Stomach smooth muscle (tissue), 2 donors: ENCODE measurements at regions not wholly inside any gene's neighbourhood (a gene's known extent, or its start where the extent isn't known, plus 50 kb on each side); places are given as distances from the start of the nearest gene placed in this dataset.

Experiments used
- H3K27ac ChIP-seq: one replicate; pipeline ENCODE4 v1.7.0; 2013; ENCODE audit warnings: mild to moderate bottlenecking, low read length, inconsistent platforms
- H3K27me3 ChIP-seq, 2 donors: one replicate each; pipeline ENCODE4 v1.7.0; 2013; ENCODE audit warnings: low read length in 2 of 2; ENCODE audit not compliant: insufficient read depth in 2 of 2, control insufficient read depth in 1 of 2
- H3K36me3 ChIP-seq, 2 donors: one replicate each; pipeline ENCODE4 v1.7.0; 2013; ENCODE audit warnings: low read length in 2 of 2; ENCODE audit not compliant: control insufficient read depth in 2 of 2, insufficient read depth in 2 of 2
- H3K4me1 ChIP-seq: one replicate; pipeline ENCODE4 v1.7.0; 2013; ENCODE audit warnings: low read length; ENCODE audit not compliant: control insufficient read depth, insufficient read depth
- H3K4me3 ChIP-seq, 2 donors: one replicate each; pipeline ENCODE4 v1.7.0; 2013; ENCODE audit warnings: low read length in 2 of 2
- H3K9ac ChIP-seq, 2 donors: one replicate each; pipeline ENCODE4 v1.7.0; 2013; ENCODE audit warnings: low read length in 2 of 2, mild to moderate bottlenecking in 1 of 2
- H3K9me3 ChIP-seq, 2 donors: one replicate each; pipeline ENCODE4 v1.7.0; 2013; ENCODE audit warnings: low read length in 2 of 2; ENCODE audit not compliant: control insufficient read depth in 2 of 2
- donor health status: healthy.
- donor health status: Pancreatic carcinoma.

DNA sequence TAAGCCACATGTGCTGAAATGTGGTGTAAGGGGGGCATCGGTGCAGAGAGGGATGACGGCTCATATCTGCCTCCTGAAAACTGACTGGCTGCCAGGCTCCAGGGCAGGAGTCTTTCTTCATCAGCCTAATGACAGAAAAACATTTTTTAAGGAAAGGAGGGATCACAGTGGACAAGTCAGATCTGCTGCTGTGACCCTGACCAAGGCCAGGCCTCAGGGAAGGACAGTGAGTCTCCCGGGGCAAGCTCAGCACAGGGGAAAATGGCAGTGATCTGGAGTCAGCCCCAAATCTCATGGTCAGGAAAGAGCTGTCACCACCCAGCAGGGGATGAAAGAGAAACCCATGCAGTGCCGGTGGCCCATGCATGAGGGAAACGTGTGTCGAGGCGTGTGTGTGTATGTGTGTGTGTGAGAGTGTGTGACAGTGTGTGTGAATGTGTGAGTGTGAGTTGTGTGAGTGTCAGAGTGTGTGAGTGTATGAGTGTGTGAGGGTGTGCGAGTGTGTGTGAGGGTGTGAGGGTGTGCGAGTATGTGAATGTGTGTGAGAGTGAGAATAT lies 134.5 kb downstream of the INHBB start:
- Histone ChIP-seq H3K4me1 (no peaks in the 10 kb centered on the region), H3K27me3 (no peaks in the 10 kb centered on the region), H3K9ac (no peak overlapping the region), H3K9me3 (no peaks in the 10 kb centered on the region), H3K4me3 (no peak overlapping the region), H3K27ac (no peak overlapping the region), H3K36me3 (no peaks in the 10 kb centered on the region)

- Histone ChIP-seq H3K36me3 (no peaks in the 10 kb centered on the region), H3K9me3 (no peaks in the 10 kb centered on the region), H3K9ac (no peak overlapping the region), H3K27ac (no peak overlapping the region), H3K27me3 (no peaks in the 10 kb centered on the region), H3K4me3 (no peak overlapping the region), H3K4me1 (no peaks in the 10 kb centered on the region)
These were observed 135.0 kb downstream of the INHBB start for GRCh38 chr2:120480903-120481445.

DNA sequence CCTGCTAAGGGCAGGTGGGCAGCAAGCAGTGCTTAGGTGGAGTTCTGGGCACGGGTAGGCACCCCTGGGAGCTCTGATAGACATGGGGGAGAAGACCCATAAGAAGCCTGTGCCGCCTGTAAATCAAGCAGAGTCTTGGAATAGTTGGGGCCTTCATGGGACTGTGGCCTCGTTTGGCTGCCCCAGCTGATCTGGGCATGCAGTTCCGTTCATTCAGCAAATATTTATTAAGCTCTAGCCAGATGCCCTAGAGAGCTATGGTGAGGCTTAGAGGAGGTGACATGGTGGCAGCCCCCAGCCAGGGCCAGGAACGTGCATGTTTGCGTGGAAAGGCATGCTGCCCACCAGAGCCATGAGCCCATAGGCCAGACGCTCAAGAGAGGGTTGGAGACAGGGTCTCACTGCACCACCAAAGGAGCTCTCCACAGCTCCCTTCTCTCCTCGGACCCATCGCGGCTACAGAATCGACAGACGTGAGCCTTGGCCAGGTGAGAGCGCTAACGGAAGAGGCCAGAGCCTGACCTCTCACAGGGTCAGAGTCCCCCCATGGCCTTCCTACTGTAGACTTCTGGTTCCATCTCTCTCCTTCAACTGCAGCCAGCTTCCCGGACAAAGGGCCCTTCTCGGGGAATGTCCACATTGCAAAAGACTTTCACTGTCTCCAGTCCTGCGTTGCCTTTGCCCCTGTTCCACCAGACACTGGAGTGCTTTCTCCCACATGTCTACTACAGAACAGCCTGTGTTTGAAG lies 135.7 kb downstream of the INHBB start:
- Histone ChIP-seq H3K27me3 (peaks cover 0 to under 1% of the 10 kb centered on the region in 2 donors), H3K4me3 (no peak overlapping the region), H3K9ac (no peak overlapping the region), H3K36me3 (no peaks in the 10 kb centered on the region), H3K27ac (no peak overlapping the region), H3K9me3 (no peaks in the 10 kb centered on the region), H3K4me1 (no peaks in the 10 kb centered on the region)

DNA sequence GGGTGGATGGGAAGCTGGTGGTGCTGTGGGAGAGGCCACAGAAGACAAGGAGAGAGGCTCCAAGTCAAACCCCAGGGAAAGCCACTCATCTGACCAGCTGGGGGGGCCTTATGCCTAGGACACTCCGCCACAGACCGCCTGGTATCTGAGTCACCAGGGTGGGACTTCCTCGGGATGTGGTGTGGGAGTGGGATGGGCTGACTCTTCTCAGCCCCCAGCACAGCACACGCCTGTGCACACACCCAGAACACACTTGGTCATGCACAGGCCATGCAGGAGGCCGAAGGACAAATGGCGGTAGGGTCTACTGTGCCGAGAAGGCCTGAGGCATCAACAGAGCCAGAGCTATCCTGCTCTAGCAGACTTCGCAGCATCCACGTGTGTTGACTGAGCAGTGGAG lies 136.4 kb downstream of the INHBB start:
- Histone ChIP-seq H3K27ac (no peak overlapping the region), H3K9me3 (no peaks in the 10 kb centered on the region)

GRCh38 chr2:120483355-120483754 lies 137.4 kb downstream of the INHBB start:
- Histone ChIP-seq H3K36me3 (no peaks in the 10 kb centered on the region), H3K4me1 (no peaks in the 10 kb centered on the region), H3K4me3 (no peak overlapping the region), H3K9me3 (no peaks in the 10 kb centered on the region), H3K9ac (no peak overlapping the region), H3K27me3 (peaks cover 0 to 3% of the 10 kb centered on the region in 2 donors), H3K27ac (no peak overlapping the region)

More for the DNA sequence above, 136.4 kb downstream of the INHBB start:
- Histone ChIP-seq H3K27me3 (peaks cover 0 to 3% of the 10 kb centered on the region in 2 donors), H3K36me3 (no peaks in the 10 kb centered on the region), H3K4me1 (no peaks in the 10 kb centered on the region), H3K9ac (no peak overlapping the region), H3K4me3 (no peak overlapping the region)

- H3K4me3 ChIP-seq = no peak overlapping the region
- H3K27me3 ChIP-seq = peaks cover 0 to 5% of the 10 kb centered on the region in 2 donors
- no peaks in the 10 kb centered on the region for H3K36me3 ChIP-seq
- no peak overlapping the region for H3K9ac ChIP-seq
- no peaks in the 10 kb centered on the region for H3K9me3 ChIP-seq
- H3K4me1 ChIP-seq = no peaks in the 10 kb centered on the region
- H3K27ac ChIP-seq = no peak overlapping the region
These were observed 139.2 kb downstream of the INHBB start for GRCh38 chr2:120485096-120485495.

- no peaks in the 10 kb centered on the region for H3K9me3 ChIP-seq
- no peak overlapping the region for H3K27ac ChIP-seq
- peaks cover 0 to 5% of the 10 kb centered on the region in 2 donors for H3K27me3 ChIP-seq
- H3K4me1 ChIP-seq = no peaks in the 10 kb centered on the region
- H3K36me3 ChIP-seq = no peaks in the 10 kb centered on the region
- H3K4me3 ChIP-seq = no peak overlapping the region
- no peak overlapping the region for H3K9ac ChIP-seq
These were observed 140.5 kb downstream of the INHBB start for GRCh38 chr2:120486441-120486840.

DNA sequence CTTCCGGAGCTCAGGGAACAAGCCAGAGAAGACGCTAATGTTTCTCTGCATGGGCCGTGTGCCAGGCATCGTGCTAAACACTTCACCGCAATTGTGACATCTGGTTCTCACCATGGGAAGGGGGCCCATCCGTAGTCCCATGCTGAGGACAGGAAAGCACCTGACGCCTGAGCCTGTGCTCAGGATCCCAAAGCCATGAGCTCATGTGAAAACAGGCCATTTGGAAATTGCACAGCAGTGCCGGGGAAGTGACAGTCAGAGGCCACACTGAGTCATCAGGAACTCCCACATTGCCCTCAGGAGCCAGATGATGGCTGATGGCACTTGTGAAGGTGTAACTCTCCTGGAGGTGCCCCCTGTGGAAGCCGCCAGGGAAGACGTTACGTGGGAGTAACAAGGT lies 141.0 kb downstream of the INHBB start:
- no peaks in the 10 kb centered on the region for H3K4me1 ChIP-seq

DNA sequence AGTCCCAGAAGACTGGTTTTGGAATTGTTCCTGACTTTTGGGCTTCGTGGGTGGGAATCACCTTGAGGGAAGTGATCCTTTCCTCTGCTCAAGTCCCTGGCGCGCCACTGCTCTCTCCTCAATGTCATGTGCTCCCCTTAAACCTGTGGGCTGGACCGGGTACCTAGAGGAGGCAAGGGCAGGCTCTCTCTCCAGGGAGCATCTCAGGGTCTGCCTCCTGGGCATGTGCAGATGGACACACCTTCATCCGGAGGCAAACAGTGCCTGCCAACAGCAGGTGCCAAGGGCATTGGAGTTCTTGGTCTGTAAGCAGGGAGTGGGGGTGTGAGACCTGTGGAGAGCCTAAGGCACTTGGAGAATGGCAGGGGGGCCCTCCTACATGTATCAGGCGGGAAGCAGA lies 142.6 kb downstream of the INHBB start:
- peaks cover 0 to 5% of the 10 kb centered on the region in 2 donors for H3K27me3 ChIP-seq
- H3K9ac ChIP-seq = no peak overlapping the region
- no peak overlapping the region for H3K4me3 ChIP-seq
- H3K36me3 ChIP-seq = no peaks in the 10 kb centered on the region
- H3K9me3 ChIP-seq = no peaks in the 10 kb centered on the region
- no peaks in the 10 kb centered on the region for H3K4me1 ChIP-seq
- H3K27ac ChIP-seq = no peak overlapping the region

More for the DNA sequence above, 141.0 kb downstream of the INHBB start:
- Histone ChIP-seq H3K4me3 (no peak overlapping the region), H3K9ac (no peak overlapping the region), H3K36me3 (no peaks in the 10 kb centered on the region), H3K27me3 (peaks cover 0 to 5% of the 10 kb centered on the region in 2 donors), H3K27ac (no peak overlapping the region), H3K9me3 (no peaks in the 10 kb centered on the region)

- H3K4me1 ChIP-seq = no peaks in the 10 kb centered on the region
- H3K4me3 ChIP-seq = no peak overlapping the region
- H3K27ac ChIP-seq = no peak overlapping the region
- H3K9ac ChIP-seq = no peak overlapping the region
- H3K9me3 ChIP-seq = no peaks in the 10 kb centered on the region
- H3K27me3 ChIP-seq = peaks cover 0 to 5% of the 10 kb centered on the region in 2 donors
- H3K36me3 ChIP-seq = no peaks in the 10 kb centered on the region
These were observed 143.1 kb downstream of the INHBB start for GRCh38 chr2:120489023-120489422.
